CD4-positive, alpha-beta T cell treated with Interleukin-12 subunit alpha and Interleukin-12 subunit beta, for 1 hour (primary cell): ENCODE measurements at regions not wholly inside any gene's neighbourhood (a gene's known extent, or its start where the extent isn't known, plus 50 kb on each side); places are given as distances from the start of the nearest gene placed in this dataset.

Experiments used
- DNase-seq: peaks from one replicate; pipeline ENCODE4 v3.0.0-alpha.2; 2020

GRCh38 chr17:73694491-73694890 lies 50.2 kb upstream of the SDK2 start:
- DNase-seq = no peak

GRCh38 chr17:73695035-73695738 lies 50.9 kb upstream of the SDK2 start:
- DNase-seq = no peak

GRCh38 chr17:73696251-73696650 lies 52.0 kb upstream of the SDK2 start:
- no peak for DNase-seq

GRCh38 chr17:73697872-73698271 lies 53.6 kb upstream of the SDK2 start:
- DNase-seq = no peak

GRCh38 chr17:73698966-73699365 lies 54.7 kb upstream of the SDK2 start:
- no peak for DNase-seq

GRCh38 chr17:73701701-73702100 lies 57.5 kb upstream of the SDK2 start:
- DNase-seq = no peak

GRCh38 chr17:73703192-73703591 lies 58.9 kb upstream of the SDK2 start:
- no peak for DNase-seq

- no peak for DNase-seq
Observed at GRCh38 chr17:73703917-73704316, 59.7 kb upstream of the SDK2 start.

GRCh38 chr17:73705594-73705993 lies 61.3 kb upstream of the SDK2 start:
- DNase-seq = no peak

- DNase-seq = no peak
Observed at GRCh38 chr17:73706428-73706827, 62.2 kb upstream of the SDK2 start.

GRCh38 chr17:73706858-73707257 lies 62.6 kb upstream of the SDK2 start:
- DNase-seq = no peak

- no peak for DNase-seq
Observed at GRCh38 chr17:73707358-73707757, 63.1 kb upstream of the SDK2 start.

- DNase-seq = peak; percentile 66
Observed at GRCh38 chr17:73710095-73710592, 65.9 kb upstream of the SDK2 start.

GRCh38 chr17:73711184-73711583 lies 66.9 kb upstream of the SDK2 start:
- no peak for DNase-seq

- DNase-seq = no peak
Observed at GRCh38 chr17:73711916-73712315, 67.7 kb upstream of the SDK2 start.

GRCh38 chr17:73713136-73713535 lies 68.9 kb upstream of the SDK2 start:
- no peak for DNase-seq

GRCh38 chr17:73715769-73716168 lies 71.5 kb upstream of the SDK2 start:
- no peak for DNase-seq

GRCh38 chr17:73717690-73718089 lies 73.4 kb upstream of the SDK2 start:
- no peak for DNase-seq

GRCh38 chr17:73718362-73718761 lies 74.1 kb upstream of the SDK2 start:
- no peak for DNase-seq

GRCh38 chr17:73718912-73719311 lies 74.7 kb upstream of the SDK2 start:
- DNase-seq = no peak

- DNase-seq = no peak
Observed at GRCh38 chr17:73719588-73720071, 75.4 kb upstream of the SDK2 start.

- peak; percentile 4 for DNase-seq
Observed at GRCh38 chr17:73720187-73720834, 76.1 kb upstream of the SDK2 start.

GRCh38 chr17:73722165-73722564 lies 77.9 kb upstream of the SDK2 start:
- DNase-seq = peak; percentile 47

- no peak for DNase-seq
Observed at GRCh38 chr17:73723317-73723716, 79.1 kb upstream of the SDK2 start.

- no peak for DNase-seq
Observed at GRCh38 chr17:73724341-73724740, 80.1 kb upstream of the SDK2 start.
